H1 (cell line): ENCODE measurements at regions not wholly inside any gene's neighbourhood (a gene's known extent, or its start where the extent isn't known, plus 50 kb on each side); places are given as distances from the start of the nearest gene placed in this dataset.

Experiments used
- CTCF ChIA-PET: fragments of 300-600 bp; sonication (Branson Sonifier 250); formaldehyde crosslinking; loops from one replicate; lab custom pipeline; 2021; ENCODE audit not compliant: partially characterized antibody; lab: Charles Lee
- POLR2A ChIA-PET: fragments of 300-600 bp; sonication (Branson Sonifier 250); formaldehyde crosslinking; loops from one replicate; lab custom pipeline; 2021; ENCODE audit warnings: inconsistent platforms; ENCODE audit not compliant: partially characterized antibody; lab: Charles Lee
- DNase-seq, 2 experiments: peaks; one replicate each; pipeline versions ENCODE4 v3.0.0 to v3.0.0-alpha.2; 2010 to 2022; ENCODE audit warnings: low spot score in 2 of 2, low read depth in 1 of 2, mixed read lengths in 1 of 2
- FAIRE-seq: peaks from 2 replicates; lab custom pipeline; 2011; peaks lifted over from hg19 to GRCh38; lab: Jason Lieb, UNC
- H2AFZ ChIP-seq: 2 replicates; pipeline ENCODE4 v1.8.1; 2012; ENCODE audit warnings: low read length, inconsistent platforms
- H2AK5ac ChIP-seq: 2 replicates; pipeline ENCODE4 v1.6.1; 2013; ENCODE audit warnings: low read depth, low read length
- H2BK120ac ChIP-seq: replicated peaks from 2 replicates; pipeline ENCODE3; 2013; ENCODE audit warnings: low read depth, low read length, inconsistent platforms
- H2BK12ac ChIP-seq: 2 replicates; pipeline ENCODE4 v1.6.1; 2013; ENCODE audit warnings: low read depth, low read length
- H2BK15ac ChIP-seq: 2 replicates; pipeline ENCODE4 v1.6.1; 2013; ENCODE audit warnings: low read length
- H2BK20ac ChIP-seq: 2 replicates; pipeline ENCODE4 v1.6.1; 2013; ENCODE audit warnings: low read length
- H2BK5ac ChIP-seq: 2 replicates; pipeline ENCODE4 v1.6.1; 2013; ENCODE audit warnings: low read depth, low read length
- H3K14ac ChIP-seq: 2 replicates; pipeline ENCODE4 v1.6.1; 2013; ENCODE audit warnings: inconsistent platforms; ENCODE audit not compliant: insufficient read length
- H3K18ac ChIP-seq: 2 replicates; pipeline ENCODE4 v1.6.1; 2013; ENCODE audit warnings: low read length; ENCODE audit errors: extremely low read depth
- H3K23ac ChIP-seq: 2 replicates; pipeline ENCODE4 v1.6.1; 2013; ENCODE audit warnings: inconsistent platforms; ENCODE audit not compliant: insufficient read length
- H3K23me2 ChIP-seq: 2 replicates; pipeline ENCODE4 v1.6.1; 2013; ENCODE audit warnings: low read depth, low read length
- H3K27ac ChIP-seq: 2 replicates; pipeline ENCODE4 v1.6.1; 2011; ENCODE audit warnings: low read depth, low read length, inconsistent platforms
- H3K27me3 ChIP-seq, 4 experiments: replicated peaks in 1 of 4; 1 replicate in 1 of 4; 2 replicates in 3 of 4; pipeline versions ENCODE4 v1.6.1 to v1.8.1; 2011 to 2013; ENCODE audit warnings: low read length in 3 of 4, mild to moderate bottlenecking in 3 of 4, inconsistent platforms in 2 of 4, mixed read lengths in 2 of 4, moderate library complexity in 1 of 4; ENCODE audit not compliant: control insufficient read depth in 3 of 4, insufficient read depth in 3 of 4; ENCODE audit errors: extremely low read depth in 1 of 4
- H3K36me3 ChIP-seq, 4 experiments: 2 replicates each; pipeline versions ENCODE4 v1.6.1 to v1.8.1; 2011 to 2013; ENCODE audit warnings: mild to moderate bottlenecking in 4 of 4, low read length in 3 of 4, moderate library complexity in 2 of 4, control low read depth in 1 of 4, inconsistent platforms in 1 of 4; ENCODE audit not compliant: insufficient read depth in 4 of 4, control insufficient read depth in 2 of 4
- H3K4ac ChIP-seq: replicated peaks from 2 replicates; pipeline ENCODE3; 2013; ENCODE audit warnings: low read length, low read depth, mixed read lengths, inconsistent platforms; ENCODE audit not compliant: insufficient read length
- H3K4me1 ChIP-seq, 4 experiments: replicated peaks in 1 of 4; 1 replicate in 1 of 4; 2 replicates in 3 of 4; pipeline versions ENCODE4 v1.6.1 to v1.8.1; 2011 to 2013; ENCODE audit warnings: low read length in 3 of 4, inconsistent platforms in 2 of 4, mixed read lengths in 1 of 4; ENCODE audit not compliant: insufficient read depth in 4 of 4, control insufficient read depth in 3 of 4
- H3K4me2 ChIP-seq, 2 experiments: 2 replicates each; pipeline versions ENCODE4 v1.6.1 to v1.8.1; 2011 to 2013; ENCODE audit warnings: low read depth in 2 of 2, low read length in 2 of 2, control low read depth in 1 of 2, inconsistent platforms in 1 of 2, mild to moderate bottlenecking in 1 of 2; ENCODE audit not compliant: insufficient read depth in 1 of 2
- H3K4me3 ChIP-seq, 4 experiments: fragments of 200-600, 300-600 bp in 1 of 4; sonication (generic), shearing (Covaris generic), sonication (Bioruptor Twin) in 1 of 4; 2 replicates each; pipeline versions ENCODE4 v1.5.1 to v1.8.1; 2011 to 2016; ENCODE audit warnings: low read length in 4 of 4, low read depth in 3 of 4, control low read depth in 2 of 4, inconsistent platforms in 2 of 4, mild to moderate bottlenecking in 2 of 4, mixed read lengths in 1 of 4, moderate library complexity in 1 of 4; ENCODE audit not compliant: insufficient read depth in 2 of 4; ENCODE audit errors: extremely low read depth in 1 of 4
- H3K56ac ChIP-seq: replicated peaks from 2 replicates; pipeline ENCODE3; 2013; ENCODE audit warnings: low read depth, mild to moderate bottlenecking, mixed read lengths, low read length, inconsistent platforms; ENCODE audit not compliant: insufficient read length
- H3K79me1 ChIP-seq: 2 replicates; pipeline ENCODE4 v1.6.1; 2013; ENCODE audit warnings: low read depth, low read length, control low read depth
- H3K79me2 ChIP-seq, 2 experiments: 2 replicates each; pipeline versions ENCODE4 v1.6.1 to v1.8.1; 2012 to 2013; ENCODE audit warnings: low read length in 2 of 2, mild to moderate bottlenecking in 2 of 2, inconsistent platforms in 1 of 2; ENCODE audit not compliant: insufficient read depth in 2 of 2, control insufficient read depth in 1 of 2
- H3K9ac ChIP-seq, 4 experiments: replicated peaks in 1 of 4; 1 replicate in 1 of 4; 2 replicates in 3 of 4; pipeline versions ENCODE4 v1.6.1 to v1.8.1; 2011 to 2013; ENCODE audit warnings: low read depth in 3 of 4, low read length in 3 of 4, control low read depth in 2 of 4, mild to moderate bottlenecking in 2 of 4, moderate library complexity in 2 of 4, inconsistent platforms in 1 of 4; ENCODE audit errors: extremely low read depth in 1 of 4
- H3K9me3 ChIP-seq, 2 experiments: 2 replicates each; pipeline versions ENCODE4 v1.6.1 to v1.8.1; 2012 to 2013; ENCODE audit warnings: mild to moderate bottlenecking in 2 of 2, moderate library complexity in 2 of 2, control low read depth in 1 of 2, inconsistent platforms in 1 of 2, low read depth in 1 of 2, low read length in 1 of 2, mixed read lengths in 1 of 2; ENCODE audit not compliant: insufficient read depth in 2 of 2
- H4K20me1 ChIP-seq, 2 experiments: replicated peaks in 1 of 2; 2 replicates each; pipeline versions ENCODE3 to v1.8.1; 2011 to 2013; ENCODE audit warnings: inconsistent platforms in 2 of 2, low read length in 2 of 2, mild to moderate bottlenecking in 1 of 2; ENCODE audit not compliant: insufficient read depth in 2 of 2, control insufficient read depth in 1 of 2
- H4K5ac ChIP-seq: 2 replicates; pipeline ENCODE4 v1.6.1; 2013; ENCODE audit warnings: low read length, low read depth, mixed read lengths, inconsistent platforms; ENCODE audit not compliant: insufficient read length
- H4K8ac ChIP-seq: 2 replicates; pipeline ENCODE4 v1.8.0; 2013; ENCODE audit warnings: mild to moderate bottlenecking, moderate library complexity, low read length, inconsistent platforms; ENCODE audit not compliant: insufficient read depth; ENCODE audit errors: extremely low read depth
- H4K91ac ChIP-seq: replicated peaks from 2 replicates; pipeline ENCODE3; 2013; ENCODE audit warnings: low read length, mixed read lengths, inconsistent platforms; ENCODE audit not compliant: insufficient read length
- EZH2 ChIP-seq: fragments of 200-600 bp; sonication (generic); IDR thresholded peaks from 2 replicates; pipeline ENCODE4 v1.7.1; 2012; ENCODE audit warnings: low read depth, mild to moderate bottlenecking, moderate library complexity, low read length, inconsistent platforms; ENCODE audit not compliant: severe bottlenecking
- POLR2A ChIP-seq, 2 experiments: IDR thresholded peaks; 1 replicate in 1 of 2; 2 replicates in 1 of 2; pipeline ENCODE4 v1.6.1; 2011; ENCODE audit warnings: low read depth in 2 of 2, low read length in 2 of 2, mild to moderate bottlenecking in 2 of 2; ENCODE audit errors: control extremely low read depth in 1 of 2
- SIN3A ChIP-seq, 2 experiments: IDR thresholded peaks in 1 of 2; conservative IDR thresholded peaks in 1 of 2; 2 replicates each; pipeline ENCODE4 v1.6.1; 2011 to 2012; ENCODE audit warnings: low read length in 2 of 2, improper control_type of control experiment in 1 of 2, low read depth in 1 of 2, mild to moderate bottlenecking in 1 of 2
- SIRT6 ChIP-seq: IDR thresholded peaks from one replicate; pipeline ENCODE4 v1.7.1; 2012; ENCODE audit warnings: low read length, inconsistent platforms
- TEAD4 ChIP-seq: IDR thresholded peaks from 2 replicates; pipeline ENCODE4 v1.6.1; 2012; ENCODE audit warnings: low read depth, low read length, inconsistent platforms, mixed read lengths
- WGBS, 2 experiments: shearing (Covaris generic) in 1 of 2; methylation state at CpG; one replicate each; pipeline versions ENCODE4 v1.1.6 to v1.1.7; 2013 to 2015; ENCODE audit warnings: low lambda C conversion rate in 2 of 2, mixed read lengths in 2 of 2, inconsistent platforms in 1 of 2, low coverage in 1 of 2, missing lambda C conversion rate in 1 of 2; ENCODE audit not compliant: insufficient replicate concordance in 2 of 2, insufficient coverage in 1 of 2, insufficient read length in 1 of 2; ENCODE audit errors: extremely low coverage in 1 of 2, missing lambda C conversion rate in 1 of 2; 5-methylcytosine and 5-hydroxymethylcytosine counted together

- Histone ChIP-seq H3K27me3 (no peaks in the 10 kb centered on the region), H2BK15ac (no peak overlapping the region), H3K18ac (no peak overlapping the region), H3K14ac (no peak overlapping the region), H3K4me2 (no peak overlapping the region), H3K4me3 (no peak overlapping the region), H3K36me3 (no peaks in the 10 kb centered on the region), H2AFZ (no peak overlapping the region), H2BK12ac (no peak overlapping the region), H4K8ac (no peak overlapping the region), H2BK20ac (no peak overlapping the region), H4K20me1 (no peaks in the 10 kb centered on the region), H3K79me1 (no peaks in the 10 kb centered on the region), H3K79me2 (no peaks in the 10 kb centered on the region), H2AK5ac (no peak overlapping the region), H3K23me2 (no peaks in the 10 kb centered on the region), H2BK120ac (no peak overlapping the region), H3K56ac (no peak overlapping the region), H3K4ac (no peak overlapping the region), H4K5ac (no peak overlapping the region), H3K4me1 (peaks cover 0 to 3% (median 0%) of the 10 kb centered on the region in 4 experiments; a peak in 1 of 7 replicates), H3K9ac (no peak overlapping the region), H2BK5ac (no peak overlapping the region), H3K9me3 (no peaks in the 10 kb centered on the region), H4K91ac (no peak overlapping the region), H3K27ac (no peak overlapping the region), H3K23ac (no peak overlapping the region)
- FAIRE-seq (no peak), DNase-seq (no peak)
- 100% methylated on average over 4 of the region's 4 CpGs; no CpG with 5 or more reads in 1 of the 2 experiments for WGBS, 2 experiments
- CTCF ChIA-PET: interaction anchor here (1.4 kb wide), 1 partner anchor 77 kb away, joined by 4 read pairs; no protein-coding TSS in a partner anchor
- POLR2A ChIA-PET: no interaction called here
- TF ChIP-seq SIRT6: no peak
- no peak for TF ChIP-seq SIN3A (conservative IDR thresholded peaks at IDR 0.05 in 1 of 2, IDR thresholded peaks at IDR 0.05 in 1 of 2; ENCODE audit: low read depth in 1 of 2, low read length in 2 of 2)
- TF ChIP-seq POLR2A (IDR thresholded peaks at IDR 0.05; ENCODE audit: control extremely low read depth in 1 of 2, low read depth in 2 of 2, low read length in 2 of 2): no peak
- no peak for TF ChIP-seq EZH2
- TF ChIP-seq TEAD4: no peak
Measured at GRCh38 chr10:110432814-110433565, 64.7 kb upstream of the DUSP5 start.
